Liver (tissue), 8 donors: ENCODE measurements at regions not wholly inside any gene's neighbourhood (a gene's known extent, or its start where the extent isn't known, plus 50 kb on each side); places are given as distances from the start of the nearest gene placed in this dataset.

ENCODE experiments used
- DNase-seq: peaks from one replicate; pipeline ENCODE4 v3.0.0-alpha.2; 2017; ENCODE audit warnings: low spot score
- H3K27ac ChIP-seq, 2 donors: one replicate each; pipeline ENCODE4 v1.7.0; 2013; ENCODE audit warnings: inconsistent platforms in 2 of 2, low read length in 2 of 2, control low read depth in 1 of 2, low read depth in 1 of 2, mild to moderate bottlenecking in 1 of 2
- H3K27me3 ChIP-seq, 4 donors: one replicate each; pipeline versions ENCODE4 v1.6.1 to v1.7.0; 2013; ENCODE audit warnings: low read length in 3 of 4, inconsistent platforms in 1 of 4, mild to moderate bottlenecking in 1 of 4, moderate library complexity in 1 of 4; ENCODE audit not compliant: control insufficient read depth in 4 of 4, insufficient read depth in 4 of 4
- H3K36me3 ChIP-seq, 4 donors: one replicate each; pipeline versions ENCODE4 v1.6.1 to v1.7.0; 2013; ENCODE audit warnings: low read length in 3 of 4, mild to moderate bottlenecking in 3 of 4, low read depth in 1 of 4, moderate library complexity in 1 of 4; ENCODE audit not compliant: control insufficient read depth in 4 of 4, insufficient read depth in 3 of 4
- H3K4me1 ChIP-seq, 4 donors: one replicate each; pipeline versions ENCODE4 v1.6.1 to v1.7.0; 2013; ENCODE audit warnings: low read length in 3 of 4, mild to moderate bottlenecking in 3 of 4, moderate library complexity in 1 of 4; ENCODE audit not compliant: control insufficient read depth in 4 of 4, insufficient read depth in 4 of 4
- H3K4me3 ChIP-seq, 3 donors: one replicate each; pipeline versions ENCODE4 v1.6.1 to v1.7.0; 2013; ENCODE audit warnings: low read length in 3 of 3, control low read depth in 1 of 3, low read depth in 1 of 3, mild to moderate bottlenecking in 1 of 3
- H3K9ac ChIP-seq, 2 donors: one replicate each; pipeline ENCODE4 v1.7.0; 2013; ENCODE audit warnings: low read length in 2 of 2, mild to moderate bottlenecking in 2 of 2, moderate library complexity in 2 of 2, control low read depth in 1 of 2, low read depth in 1 of 2
- H3K9me3 ChIP-seq, 4 donors: one replicate each; pipeline versions ENCODE4 v1.6.1 to v1.7.0; 2013; ENCODE audit warnings: low read length in 3 of 4; ENCODE audit not compliant: control insufficient read depth in 4 of 4
- ATF3 ChIP-seq: IDR thresholded peaks from 2 replicates; pipeline ENCODE4 v1.6.1; 2016; ENCODE audit warnings: antibody characterized with exemption
- CTCF ChIP-seq: fragments of 150-350 bp; IDR thresholded peaks from 2 replicates; pipeline ENCODE4 v1.5.1; 2017; ENCODE audit warnings: improper control_type of control experiment, low read depth, low read length; ENCODE audit not compliant: missing input control
- EGR1 ChIP-seq, 2 donors: IDR thresholded peaks; 2 replicates each; pipeline ENCODE4 v1.6.1; 2016 to 2018; ENCODE audit warnings: antibody characterized with exemption in 2 of 2, low read depth in 2 of 2
- FOXA1 ChIP-seq: IDR thresholded peaks from 2 replicates; pipeline ENCODE4 v1.6.1; 2016; ENCODE audit warnings: antibody characterized with exemption
- FOXA2 ChIP-seq: IDR thresholded peaks from 2 replicates; pipeline ENCODE4 v1.6.1; 2016; ENCODE audit warnings: antibody characterized with exemption
- GABPA ChIP-seq, 2 donors: IDR thresholded peaks in 1 of 2; conservative IDR thresholded peaks in 1 of 2; 2 replicates each; pipeline ENCODE4 v1.6.1; 2016; ENCODE audit warnings: antibody characterized with exemption in 2 of 2, mild to moderate bottlenecking in 1 of 2, moderate library complexity in 1 of 2
- HNF4A ChIP-seq, 2 donors: conservative IDR thresholded peaks; 2 replicates each; pipeline ENCODE4 v1.6.1; 2016; ENCODE audit warnings: antibody characterized with exemption in 2 of 2, mild to moderate bottlenecking in 2 of 2
- HNF4G ChIP-seq: IDR thresholded peaks from 2 replicates; pipeline ENCODE4 v1.6.1; 2016; ENCODE audit warnings: antibody characterized with exemption
- JUND ChIP-seq, 2 donors: IDR thresholded peaks; 2 replicates each; pipeline ENCODE4 v1.6.1; 2016; ENCODE audit warnings: antibody characterized with exemption in 2 of 2
- MAX ChIP-seq: IDR thresholded peaks from 2 replicates; pipeline ENCODE4 v1.6.1; 2016; ENCODE audit warnings: antibody characterized with exemption
- NR2F2 ChIP-seq: IDR thresholded peaks from 2 replicates; pipeline ENCODE4 v1.6.1; 2016; ENCODE audit warnings: antibody characterized with exemption
- RAD21 ChIP-seq, 2 donors: IDR thresholded peaks; 2 replicates each; pipeline ENCODE4 v1.6.1; 2016; ENCODE audit warnings: antibody characterized with exemption in 2 of 2, mild to moderate bottlenecking in 2 of 2
- REST ChIP-seq: IDR thresholded peaks from 2 replicates; pipeline ENCODE4 v1.6.1; 2016; ENCODE audit warnings: antibody characterized with exemption, mild to moderate bottlenecking
- RXRA ChIP-seq, 2 donors: IDR thresholded peaks; 2 replicates each; pipeline ENCODE4 v1.6.1; 2017 to 2018; ENCODE audit warnings: antibody characterized with exemption in 2 of 2, mild to moderate bottlenecking in 1 of 2
- SP1 ChIP-seq: IDR thresholded peaks from 2 replicates; pipeline ENCODE4 v1.6.1; 2018; ENCODE audit warnings: antibody characterized with exemption, mild to moderate bottlenecking
- TAF1 ChIP-seq: conservative IDR thresholded peaks from 2 replicates; pipeline ENCODE4 v1.6.1; 2016; ENCODE audit warnings: antibody characterized with exemption, mild to moderate bottlenecking
- YY1 ChIP-seq: IDR thresholded peaks from 2 replicates; pipeline ENCODE4 v1.6.1; 2016; ENCODE audit warnings: antibody characterized with exemption, mild to moderate bottlenecking
- ZBTB33 ChIP-seq: IDR thresholded peaks from 2 replicates; pipeline ENCODE4 v1.6.1; 2016; ENCODE audit warnings: antibody characterized with exemption
- WGBS: extraction: QIAGEN DNeasy Blood & Tissue Kit; methylation state at CpG from one replicate; pipeline ENCODE4 v1.1.7; 2013; 5-methylcytosine and 5-hydroxymethylcytosine counted together
- donor health status: healthy.
- donor health status: healthy.
- donor health status: healthy.
- donor health status: healthy.
- donor health status: healthy.

GRCh38 chr20:20783450-20783849 is 71.0 kb upstream of the RALGAPA2 start:
- no peak for DNase-seq
- Histone ChIP-seq H3K9me3 (no peaks in the 10 kb centered on the region), H3K9ac (no peak overlapping the region), H3K4me3 (no peak overlapping the region), H3K4me1 (peaks cover 2 to 36% (median 20%) of the 10 kb centered on the region in 4 donors), H3K36me3 (no peaks in the 10 kb centered on the region), H3K27me3 (no peaks in the 10 kb centered on the region), H3K27ac (no peak overlapping the region)
- WGBS: 72% methylated on average over 6 of the region's 6 CpGs
- TF ChIP-seq GABPA (IDR thresholded peaks at IDR 0.05 in 1 of 2, conservative IDR thresholded peaks at IDR 0.05 in 1 of 2) (no peak), EGR1 (IDR thresholded peaks at IDR 0.05; ENCODE audit: low read depth in 2 of 2) (no peak)

- TF ChIP-seq GABPA (IDR thresholded peaks at IDR 0.05 in 1 of 2, conservative IDR thresholded peaks at IDR 0.05 in 1 of 2): no peak
- no peak for TF ChIP-seq FOXA1
- TF ChIP-seq MAX: no peak
- TF ChIP-seq REST: no peak
- TF ChIP-seq HNF4G: no peak
- no peak for TF ChIP-seq JUND (IDR thresholded peaks at IDR 0.05)
- TF ChIP-seq RXRA (IDR thresholded peaks at IDR 0.05): no peak
- no peak for TF ChIP-seq ATF3
- no peak for TF ChIP-seq RAD21 (IDR thresholded peaks at IDR 0.05)
- TF ChIP-seq YY1: no peak
- TF ChIP-seq TAF1: no peak
- no peak for TF ChIP-seq FOXA2
- no peak for TF ChIP-seq NR2F2
- TF ChIP-seq ZBTB33: no peak
- TF ChIP-seq SP1: no peak
- TF ChIP-seq CTCF: no peak
- TF ChIP-seq HNF4A (conservative IDR thresholded peaks at IDR 0.05): no peak
- no peak for TF ChIP-seq EGR1 (IDR thresholded peaks at IDR 0.05; ENCODE audit: low read depth in 2 of 2)
- Histone ChIP-seq H3K36me3 (no peaks in the 10 kb centered on the region), H3K4me1 (peaks cover 2 to 36% (median 20%) of the 10 kb centered on the region in 4 donors), H3K9ac (no peak overlapping the region), H3K27me3 (no peaks in the 10 kb centered on the region), H3K4me3 (no peak overlapping the region), H3K27ac (no peak overlapping the region), H3K9me3 (no peaks in the 10 kb centered on the region)
- 58% methylated on average over 1 of the region's 1 CpG for WGBS
- DNase-seq: no peak
Measured at GRCh38 chr20:20782755-20783154, 70.3 kb upstream of the RALGAPA2 start.
